Adrenal gland (tissue), 5 donors: ENCODE measurements at regions not wholly inside any gene's neighbourhood (a gene's known extent, or its start where the extent isn't known, plus 50 kb on each side); places are given as distances from the start of the nearest gene placed in this dataset.

Source experiments
- POLR2A ChIP-seq, 2 donors: fragments of 450-650 bp; IDR thresholded peaks; one replicate each; pipeline ENCODE4 v1.6.1; 2017; ENCODE audit warnings: antibody characterized with exemption in 2 of 2, mild to moderate bottlenecking in 2 of 2, moderate library complexity in 1 of 2
- TF ChIP-seq, protein P1 (sequence below), 6 experiments: fragments of 450-650 bp in 4 of 6; fragments of 200-600 bp in 2 of 6; sonication (generic) in 1 of 6; IDR thresholded peaks; 1 replicate in 5 of 6; 2 replicates in 1 of 6; pipeline versions ENCODE4 v1.5.1 to v1.8.0; 2016 to 2021; ENCODE audit warnings: antibody characterized with exemption in 6 of 6, mild to moderate bottlenecking in 2 of 6, moderate library complexity in 1 of 6
- donor health status: DM: no; HTN: no; CAD: no.

DNA sequence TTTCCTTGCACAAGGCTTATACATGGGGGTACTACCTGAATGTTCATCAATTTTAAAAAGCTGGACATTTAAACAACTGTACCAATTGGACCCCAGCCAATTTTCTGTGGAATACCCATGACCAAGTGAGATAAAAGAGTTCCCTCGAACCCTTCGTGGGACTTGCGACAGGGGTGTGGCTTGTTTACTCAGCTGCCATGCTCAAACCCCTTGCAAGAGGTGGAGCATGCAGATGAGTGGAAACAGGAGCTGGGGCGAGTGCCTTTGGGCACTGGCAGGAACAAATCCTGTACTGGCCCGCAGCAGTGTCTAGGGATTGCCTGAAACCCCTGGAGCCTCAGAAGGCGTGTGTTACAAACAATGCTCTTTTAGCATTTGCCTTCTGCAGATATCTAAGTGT, 144.2 kb downstream of the PDHA2 start:
- TF ChIP-seq, protein P1, sequence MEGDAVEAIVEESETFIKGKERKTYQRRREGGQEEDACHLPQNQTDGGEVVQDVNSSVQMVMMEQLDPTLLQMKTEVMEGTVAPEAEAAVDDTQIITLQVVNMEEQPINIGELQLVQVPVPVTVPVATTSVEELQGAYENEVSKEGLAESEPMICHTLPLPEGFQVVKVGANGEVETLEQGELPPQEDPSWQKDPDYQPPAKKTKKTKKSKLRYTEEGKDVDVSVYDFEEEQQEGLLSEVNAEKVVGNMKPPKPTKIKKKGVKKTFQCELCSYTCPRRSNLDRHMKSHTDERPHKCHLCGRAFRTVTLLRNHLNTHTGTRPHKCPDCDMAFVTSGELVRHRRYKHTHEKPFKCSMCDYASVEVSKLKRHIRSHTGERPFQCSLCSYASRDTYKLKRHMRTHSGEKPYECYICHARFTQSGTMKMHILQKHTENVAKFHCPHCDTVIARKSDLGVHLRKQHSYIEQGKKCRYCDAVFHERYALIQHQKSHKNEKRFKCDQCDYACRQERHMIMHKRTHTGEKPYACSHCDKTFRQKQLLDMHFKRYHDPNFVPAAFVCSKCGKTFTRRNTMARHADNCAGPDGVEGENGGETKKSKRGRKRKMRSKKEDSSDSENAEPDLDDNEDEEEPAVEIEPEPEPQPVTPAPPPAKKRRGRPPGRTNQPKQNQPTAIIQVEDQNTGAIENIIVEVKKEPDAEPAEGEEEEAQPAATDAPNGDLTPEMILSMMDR (IDR thresholded peaks at IDR 0.05): no peak
- no peak for TF ChIP-seq POLR2A (IDR thresholded peaks at IDR 0.05)
